Sigmoid colon (tissue), 6 donors: ENCODE measurements at regions not wholly inside any gene's neighbourhood (a gene's known extent, or its start where the extent isn't known, plus 50 kb on each side); places are given as distances from the start of the nearest gene placed in this dataset.

Experiments used
- DNase-seq: peaks from one replicate; pipeline ENCODE4 v3.0.0-alpha.2; 2019
- H3K27ac ChIP-seq, 4 donors: fragments of 200-600 bp; sonication (generic); one replicate each; pipeline ENCODE4 v1.5.1; 2016 to 2019; ENCODE audit warnings: mild to moderate bottlenecking in 1 of 4
- H3K27me3 ChIP-seq, 3 donors: fragments of 200-600 bp; sonication (generic); one replicate each; pipeline ENCODE4 v1.5.1; 2019; ENCODE audit warnings: mild to moderate bottlenecking in 1 of 3
- H3K36me3 ChIP-seq, 4 donors: fragments of 200-600 bp; sonication (generic); one replicate each; pipeline ENCODE4 v1.5.1; 2016 to 2019
- H3K4me1 ChIP-seq, 4 donors: fragments of 200-600 bp; sonication (generic); one replicate each; pipeline ENCODE4 v1.5.1; 2017 to 2019
- H3K4me3 ChIP-seq, 4 donors: fragments of 200-600 bp; sonication (generic); one replicate each; pipeline ENCODE4 v1.5.1; 2017 to 2019; ENCODE audit warnings: mild to moderate bottlenecking in 2 of 4, moderate library complexity in 1 of 4
- H3K9me3 ChIP-seq, 4 donors: fragments of 200-600 bp in 3 of 4; sonication (generic) in 3 of 4; one replicate each; pipeline versions ENCODE4 v1.5.1 to v1.6.1; 2013 to 2019
- CTCF ChIP-seq, 4 experiments: fragments of 450-650 bp in 3 of 4; fragments of 200-600 bp in 1 of 4; IDR thresholded peaks; one replicate each; pipeline ENCODE4 v1.5.1; 2016 to 2019; ENCODE audit warnings: antibody characterized with exemption in 4 of 4, mild to moderate bottlenecking in 3 of 4, moderate library complexity in 2 of 4
- EP300 ChIP-seq, 4 donors: sonication (generic); formaldehyde crosslinking; IDR thresholded peaks; one replicate each; pipeline ENCODE4 v1.6.1; 2017; ENCODE audit warnings: antibody characterized with exemption in 4 of 4
- POLR2A ChIP-seq, 2 donors: fragments of 450-650 bp; IDR thresholded peaks; one replicate each; pipeline ENCODE4 v1.6.1; 2016; ENCODE audit warnings: antibody characterized with exemption in 2 of 2, mild to moderate bottlenecking in 2 of 2, moderate library complexity in 2 of 2
- POLR2AphosphoS5 ChIP-seq, 4 donors: sonication (generic); formaldehyde crosslinking; IDR thresholded peaks; one replicate each; pipeline ENCODE4 v1.6.1; 2017; ENCODE audit warnings: antibody characterized with exemption in 4 of 4
- WGBS, 2 donors: extraction: QIAGEN DNeasy Blood & Tissue Kit; methylation state at CpG; one replicate each; pipeline ENCODE4 v1.1.7; 2013; 5-methylcytosine and 5-hydroxymethylcytosine counted together
- intact Hi-C: fragments of 100-400 bp; cut with DNase I; formaldehyde crosslinking; loops from one replicate; pipeline ENCODE4 v1.15.1; 2023
- donor health status: healthy with polysubstance abuse.
- donor health status: healthy.

- Histone ChIP-seq H3K36me3 (no peaks in the 10 kb centered on the region), H3K4me1 (no peaks in the 10 kb centered on the region), H3K27me3 (peaks cover 0 to 11% (median 0%) of the 10 kb centered on the region in 3 donors), H3K27ac (no peak overlapping the region), H3K9me3 (no peaks in the 10 kb centered on the region), H3K4me3 (no peak overlapping the region)
- intact Hi-C loops, result loop anchor here (2.0 to 10.0 kb wide), 3 partner anchors 149 to 982 kb away; no protein-coding TSS in a partner anchor
- 35 to 43% methylated on average over 16 of the region's 16 CpGs for WGBS, 2 donors
- TF ChIP-seq CTCF (IDR thresholded peaks at IDR 0.05), result peak; percentile 22 to 67 (median 46)
- no peak for TF ChIP-seq POLR2AphosphoS5 (IDR thresholded peaks at IDR 0.05)
- peak; percentile 65 for DNase-seq
These were observed 85.3 kb downstream of the SPP2 start for GRCh38 chr2:234135750-234136221.

GRCh38 chr2:234134496-234134895 lies 84.0 kb downstream of the SPP2 start:
- H3K27me3 ChIP-seq, result peaks cover 0 to 11% (median 0%) of the 10 kb centered on the region in 3 donors
- 94 to 96% methylated on average over 6 of the region's 6 CpGs for WGBS, 2 donors
- no peaks in the 10 kb centered on the region for H3K4me1 ChIP-seq
- H3K4me3 ChIP-seq, result no peak overlapping the region
- H3K36me3 ChIP-seq, result no peaks in the 10 kb centered on the region
- intact Hi-C loops, result loop anchor here (2.0 to 10.0 kb wide), 2 partner anchors 150 to 366 kb away; no protein-coding TSS in a partner anchor
- H3K9me3 ChIP-seq, result no peaks in the 10 kb centered on the region
- TF ChIP-seq POLR2A (IDR thresholded peaks at IDR 0.05) (no peak), CTCF (IDR thresholded peaks at IDR 0.05) (no peak), POLR2AphosphoS5 (IDR thresholded peaks at IDR 0.05) (no peak), EP300 (IDR thresholded peaks at IDR 0.05) (no peak)
- no peak overlapping the region for H3K27ac ChIP-seq
- DNase-seq, result no peak

GRCh38 chr2:234133004-234133403 lies 82.5 kb downstream of the SPP2 start:
- TF ChIP-seq POLR2A (IDR thresholded peaks at IDR 0.05), result no peak
- TF ChIP-seq POLR2AphosphoS5 (IDR thresholded peaks at IDR 0.05), result no peak
- TF ChIP-seq CTCF (IDR thresholded peaks at IDR 0.05), result no peak
- TF ChIP-seq EP300 (IDR thresholded peaks at IDR 0.05), result no peak
- DNase-seq, result no peak
- H3K4me3 ChIP-seq, result no peak overlapping the region
- WGBS, 2 donors, result 77 to 78% methylated on average over 4 of the region's 4 CpGs
- no peaks in the 10 kb centered on the region for H3K4me1 ChIP-seq
- H3K36me3 ChIP-seq, result no peaks in the 10 kb centered on the region
- H3K27ac ChIP-seq, result no peak overlapping the region
- no peaks in the 10 kb centered on the region for H3K9me3 ChIP-seq
- H3K27me3 ChIP-seq, result peaks cover 0 to 11% (median 0%) of the 10 kb centered on the region in 3 donors
- intact Hi-C loops, result loop anchor here (10.0 kb wide), 1 partner anchor 152 kb away; no protein-coding TSS in a partner anchor

- no peaks in the 10 kb centered on the region for H3K9me3 ChIP-seq
- WGBS, 2 donors, result 80 to 86% methylated on average over 3 of the region's 3 CpGs
- peaks cover 0 to 11% (median 0%) of the 10 kb centered on the region in 3 donors for H3K27me3 ChIP-seq
- no peak for DNase-seq
- H3K4me1 ChIP-seq, result no peaks in the 10 kb centered on the region
- H3K27ac ChIP-seq, result no peak overlapping the region
- H3K36me3 ChIP-seq, result no peaks in the 10 kb centered on the region
- intact Hi-C loops, result loop anchor here (10.0 kb wide), 1 partner anchor 154 kb away; no protein-coding TSS in a partner anchor
- TF ChIP-seq EP300 (IDR thresholded peaks at IDR 0.05) (no peak), CTCF (IDR thresholded peaks at IDR 0.05) (no peak), POLR2A (IDR thresholded peaks at IDR 0.05) (no peak), POLR2AphosphoS5 (IDR thresholded peaks at IDR 0.05) (no peak)
- no peak overlapping the region for H3K4me3 ChIP-seq
These were observed 80.3 kb downstream of the SPP2 start for GRCh38 chr2:234130777-234131181.

GRCh38 chr2:234128606-234129005 lies 78.1 kb downstream of the SPP2 start:
- H3K27me3 ChIP-seq, result no peaks in the 10 kb centered on the region
- 71 to 72% methylated on average over 1 of the region's 1 CpG for WGBS, 2 donors
- H3K4me1 ChIP-seq, result no peaks in the 10 kb centered on the region
- H3K9me3 ChIP-seq, result no peaks in the 10 kb centered on the region
- no peaks in the 10 kb centered on the region for H3K36me3 ChIP-seq
- DNase-seq, result no peak
- TF ChIP-seq EP300 (IDR thresholded peaks at IDR 0.05) (no peak), POLR2A (IDR thresholded peaks at IDR 0.05) (no peak), CTCF (IDR thresholded peaks at IDR 0.05) (no peak), POLR2AphosphoS5 (IDR thresholded peaks at IDR 0.05) (no peak)
- no peak overlapping the region for H3K27ac ChIP-seq
- intact Hi-C loops, result no loop called here
- no peak overlapping the region for H3K4me3 ChIP-seq
